ENCODE measurements at regions not wholly inside any gene's neighbourhood (a gene's known extent, or its start where the extent isn't known, plus 50 kb on each side); places are given as distances from the start of the nearest gene placed in this dataset.

DNA sequence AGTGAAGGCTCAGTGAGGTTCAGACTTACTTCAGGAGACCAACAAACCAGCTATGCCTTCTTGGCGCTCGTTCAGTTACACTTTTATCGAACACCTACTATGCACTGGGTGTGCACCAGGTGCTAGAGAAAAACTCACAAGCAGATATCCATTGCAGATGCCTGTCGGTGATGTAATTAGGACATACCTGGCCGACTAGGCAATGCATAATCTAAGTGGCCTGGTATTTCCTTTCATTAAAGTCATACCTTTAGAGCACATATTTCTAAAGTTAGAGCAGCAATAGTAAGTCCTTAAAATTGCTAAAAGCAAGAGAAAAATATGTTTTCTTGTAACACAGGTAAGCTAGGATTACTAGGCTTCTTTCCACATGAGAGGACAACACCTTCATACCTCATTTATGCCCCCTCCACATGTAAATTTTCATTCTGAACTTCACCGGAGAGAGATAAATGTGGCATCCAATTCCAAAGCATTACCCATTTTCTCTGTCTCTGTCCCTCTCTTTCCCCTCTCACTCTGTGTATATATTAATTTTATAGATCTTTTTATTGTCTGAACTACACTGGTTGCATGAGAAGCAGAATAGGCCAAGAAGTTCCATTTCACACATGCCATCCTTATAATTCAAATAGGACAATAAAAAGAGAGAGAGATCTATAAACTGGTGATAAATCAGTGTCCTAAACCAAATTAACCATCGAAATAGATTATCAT is 242.2 kb downstream of the SPTSSA start:
- TF ChIP-seq, protein P1, sequence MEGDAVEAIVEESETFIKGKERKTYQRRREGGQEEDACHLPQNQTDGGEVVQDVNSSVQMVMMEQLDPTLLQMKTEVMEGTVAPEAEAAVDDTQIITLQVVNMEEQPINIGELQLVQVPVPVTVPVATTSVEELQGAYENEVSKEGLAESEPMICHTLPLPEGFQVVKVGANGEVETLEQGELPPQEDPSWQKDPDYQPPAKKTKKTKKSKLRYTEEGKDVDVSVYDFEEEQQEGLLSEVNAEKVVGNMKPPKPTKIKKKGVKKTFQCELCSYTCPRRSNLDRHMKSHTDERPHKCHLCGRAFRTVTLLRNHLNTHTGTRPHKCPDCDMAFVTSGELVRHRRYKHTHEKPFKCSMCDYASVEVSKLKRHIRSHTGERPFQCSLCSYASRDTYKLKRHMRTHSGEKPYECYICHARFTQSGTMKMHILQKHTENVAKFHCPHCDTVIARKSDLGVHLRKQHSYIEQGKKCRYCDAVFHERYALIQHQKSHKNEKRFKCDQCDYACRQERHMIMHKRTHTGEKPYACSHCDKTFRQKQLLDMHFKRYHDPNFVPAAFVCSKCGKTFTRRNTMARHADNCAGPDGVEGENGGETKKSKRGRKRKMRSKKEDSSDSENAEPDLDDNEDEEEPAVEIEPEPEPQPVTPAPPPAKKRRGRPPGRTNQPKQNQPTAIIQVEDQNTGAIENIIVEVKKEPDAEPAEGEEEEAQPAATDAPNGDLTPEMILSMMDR (IDR thresholded peaks at IDR 0.05): no peak
- Histone ChIP-seq H3K9me3 (no peaks in the 10 kb centered on the region), H3K36me3 (no peaks in the 10 kb centered on the region), H3K27me3 (peaks cover 25% of the 10 kb centered on the region), H3K4me3 (ENCODE audit: low read depth in 1 of 2, low read length in 1 of 2) (no peak overlapping the region), H3K4me1 (ENCODE audit: control insufficient read depth in 1 of 2, insufficient read depth in 1 of 2, low read depth in 1 of 2, low read length in 1 of 2) (no peaks in the 10 kb centered on the region), H3K27ac (no peak overlapping the region)

DNA sequence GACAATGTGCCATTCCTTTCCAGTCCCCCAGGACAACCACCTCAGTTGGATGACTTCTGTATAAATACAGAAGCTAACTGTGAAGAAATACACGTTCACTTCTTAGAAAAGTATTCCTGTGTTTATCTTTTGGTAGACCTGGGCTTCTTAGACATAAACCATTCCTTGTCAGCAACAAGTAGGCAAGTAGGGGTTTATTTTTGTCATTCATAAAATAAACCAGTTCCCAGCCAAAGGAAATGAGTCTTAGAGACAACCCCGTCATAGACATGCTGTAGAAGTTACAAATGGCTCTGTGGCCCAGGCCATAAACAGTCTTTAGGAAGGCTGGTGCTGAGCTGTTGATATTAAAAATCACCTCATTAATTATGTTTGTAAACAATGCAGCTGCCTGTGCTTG is 243.2 kb downstream of the SPTSSA start:
- Histone ChIP-seq H3K36me3 (no peaks in the 10 kb centered on the region), H3K4me3 (ENCODE audit: low read depth in 1 of 2, low read length in 1 of 2) (no peak overlapping the region), H3K27me3 (peaks cover 20% of the 10 kb centered on the region), H3K4me1 (ENCODE audit: control insufficient read depth in 1 of 2, insufficient read depth in 1 of 2, low read depth in 1 of 2, low read length in 1 of 2) (no peaks in the 10 kb centered on the region), H3K9me3 (no peaks in the 10 kb centered on the region), H3K27ac (no peak overlapping the region)
- TF ChIP-seq, protein P1 (IDR thresholded peaks at IDR 0.05): no peak

DNA sequence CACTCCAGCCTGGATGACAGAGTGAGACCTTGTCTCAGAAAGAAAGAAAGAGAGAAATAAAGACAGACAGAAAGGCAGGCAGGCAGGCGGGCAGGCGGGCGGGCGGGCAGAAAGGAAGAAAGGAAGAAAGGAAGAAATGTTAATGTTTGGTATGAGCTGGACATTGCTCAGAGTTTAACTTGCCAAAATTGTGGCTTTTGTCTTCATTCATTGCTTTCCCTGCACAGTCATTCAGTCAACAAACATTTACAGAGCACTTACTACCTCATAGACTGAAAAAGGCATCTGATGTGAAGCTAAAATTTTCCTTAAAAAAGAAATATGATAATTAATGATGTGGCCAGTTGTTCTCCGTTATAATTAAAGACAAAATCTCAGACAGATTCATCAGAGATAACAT is 247.1 kb downstream of the SPTSSA start:
- Histone ChIP-seq H3K27ac (no peak overlapping the region), H3K4me3 (ENCODE audit: low read depth in 1 of 2, low read length in 1 of 2) (no peak overlapping the region), H3K4me1 (ENCODE audit: control insufficient read depth in 1 of 2, insufficient read depth in 1 of 2, low read depth in 1 of 2, low read length in 1 of 2) (no peaks in the 10 kb centered on the region), H3K9me3 (no peaks in the 10 kb centered on the region), H3K36me3 (no peaks in the 10 kb centered on the region), H3K27me3 (peaks cover 3% of the 10 kb centered on the region)
- TF ChIP-seq, protein P1 (IDR thresholded peaks at IDR 0.05): no peak

DNA sequence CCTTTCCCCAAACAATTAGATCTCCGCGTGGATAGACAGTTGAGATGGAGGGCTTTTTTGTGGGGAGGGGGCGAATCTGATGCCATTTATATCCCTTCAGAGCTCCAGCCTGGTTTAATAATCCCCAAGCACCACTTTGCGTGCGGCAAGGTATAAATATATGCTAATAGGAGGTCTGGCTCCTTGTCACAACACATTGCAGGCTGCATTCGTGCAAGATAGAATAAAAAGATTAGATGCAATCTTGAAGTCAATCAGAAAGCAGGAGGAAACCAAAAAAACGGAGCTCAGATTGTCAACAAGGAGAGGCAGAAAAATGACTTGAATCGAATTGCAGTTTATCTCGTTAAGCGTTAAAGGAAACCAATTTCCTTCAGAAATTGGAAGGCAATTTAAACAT is 248.7 kb downstream of the SPTSSA start:
- Histone ChIP-seq H3K36me3 (no peaks in the 10 kb centered on the region), H3K9me3 (no peaks in the 10 kb centered on the region), H3K27me3 (peaks cover 16% of the 10 kb centered on the region), H3K4me1 (ENCODE audit: control insufficient read depth in 1 of 2, insufficient read depth in 1 of 2, low read depth in 1 of 2, low read length in 1 of 2) (no peaks in the 10 kb centered on the region), H3K27ac (no peak overlapping the region), H3K4me3 (ENCODE audit: low read depth in 1 of 2, low read length in 1 of 2) (no peak overlapping the region)
- TF ChIP-seq, protein P1 (IDR thresholded peaks at IDR 0.05): no peak

DNA sequence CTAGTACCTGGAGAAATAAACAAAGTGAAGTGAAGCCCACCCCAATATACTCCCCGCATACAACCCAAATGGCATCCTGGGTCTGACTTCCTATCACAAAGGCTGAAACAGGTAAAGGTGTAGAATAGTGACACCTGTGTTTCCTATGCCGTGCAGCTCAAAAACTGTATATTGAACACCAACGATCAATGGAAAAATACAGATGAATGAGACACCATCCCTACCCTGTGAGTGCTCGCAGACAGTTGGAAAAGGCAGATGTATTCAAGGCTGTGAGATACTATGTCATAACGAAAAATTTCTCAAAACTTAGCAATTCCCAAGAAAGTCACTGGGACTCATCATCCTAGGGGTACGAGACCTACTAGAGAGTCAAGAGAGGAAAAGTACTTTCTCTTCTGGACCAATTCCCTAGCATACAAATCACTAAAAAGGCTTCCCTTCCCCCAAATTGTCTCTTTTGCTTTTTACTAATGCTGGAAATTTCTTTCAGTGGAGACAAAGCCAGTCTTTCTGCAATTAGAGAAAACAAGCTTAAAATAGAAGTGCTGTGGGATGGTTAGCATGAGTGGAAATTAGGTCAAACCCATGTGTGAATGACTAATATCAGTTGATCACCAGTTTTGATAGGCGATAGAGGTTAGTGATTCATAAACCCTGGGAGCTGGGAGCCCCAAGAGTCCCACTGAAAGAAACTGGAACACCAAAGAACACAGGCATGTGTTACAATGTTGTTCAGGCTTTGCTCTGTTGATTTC is 249.7 kb downstream of the SPTSSA start:
- Histone ChIP-seq H3K4me1 (ENCODE audit: control insufficient read depth in 1 of 2, insufficient read depth in 1 of 2, low read depth in 1 of 2, low read length in 1 of 2) (no peaks in the 10 kb centered on the region), H3K27me3 (peaks cover 19% of the 10 kb centered on the region), H3K4me3 (ENCODE audit: low read depth in 1 of 2, low read length in 1 of 2) (no peak overlapping the region), H3K36me3 (no peaks in the 10 kb centered on the region), H3K27ac (no peak overlapping the region), H3K9me3 (no peaks in the 10 kb centered on the region)
- TF ChIP-seq, protein P1 (IDR thresholded peaks at IDR 0.05): no peak
